HFFc6 (cell line): ENCODE measurements at regions not wholly inside any gene's neighbourhood (a gene's known extent, or its start where the extent isn't known, plus 50 kb on each side); places are given as distances from the start of the nearest gene placed in this dataset.

Experiments used
- DNase-seq: peaks from one replicate; pipeline ENCODE4 v3.0.0-alpha.2; 2018
- H3K27ac Mint-ChIP-seq: 2 replicates; pipeline ENCODE4 v1.8.0; 2020; ENCODE audit warnings: mild to moderate bottlenecking, mixed read lengths
- H3K27me3 Mint-ChIP-seq: 2 replicates; pipeline ENCODE4 v1.8.0; 2021; ENCODE audit warnings: mild to moderate bottlenecking, moderate library complexity, mixed read lengths; ENCODE audit not compliant: insufficient read depth
- H3K36me3 Mint-ChIP-seq: 2 replicates; pipeline ENCODE4 v1.8.0; 2021; ENCODE audit warnings: low read depth, mixed read lengths
- H3K4me1 Mint-ChIP-seq: 2 replicates; pipeline ENCODE4 v1.8.0; 2020; ENCODE audit warnings: low read depth, mixed read lengths
- H3K4me3 Mint-ChIP-seq: 2 replicates; pipeline ENCODE4 v1.8.0; 2020; ENCODE audit warnings: mild to moderate bottlenecking, moderate library complexity, mixed read lengths
- H3K9me3 Mint-ChIP-seq: 2 replicates; pipeline ENCODE4 v1.8.0; 2020; ENCODE audit warnings: mild to moderate bottlenecking, mixed read lengths
- TF ChIP-seq, protein P1 (sequence below): fragments of 200-600 bp; sonication (generic); IDR thresholded peaks from 2 replicates; pipeline ENCODE4 v1.5.0; 2021; ENCODE audit warnings: antibody characterized with exemption, mild to moderate bottlenecking

DNA sequence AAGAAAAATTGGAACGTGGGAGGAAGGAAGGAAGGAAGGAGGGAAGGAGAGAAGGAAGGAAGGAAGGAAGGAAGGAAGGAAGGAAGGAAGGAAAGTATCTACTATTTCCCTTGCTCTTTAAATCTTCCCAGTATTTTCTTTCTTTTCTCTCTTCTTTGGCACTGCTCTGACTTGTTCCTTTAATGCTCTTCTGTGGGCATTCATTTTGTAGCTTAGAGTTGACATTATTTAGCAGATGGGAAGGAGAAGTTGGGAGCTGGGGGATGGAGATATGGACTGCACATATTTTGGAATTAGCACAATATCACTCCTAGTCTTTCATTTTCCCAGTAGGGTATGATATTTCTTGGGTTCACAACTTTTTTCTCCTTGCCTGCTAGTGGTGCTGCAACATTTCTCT is 152.2 kb downstream of the TFAP2B start:
- Mint-ChIP-seq H3K36me3 (no peaks in the 10 kb centered on the region), H3K4me1 (no peaks in the 10 kb centered on the region), H3K27ac (no peak overlapping the region), H3K27me3 (no peaks in the 10 kb centered on the region), H3K9me3 (peaks cover 38% of the 10 kb centered on the region), H3K4me3 (no peak overlapping the region)
- no peak for DNase-seq
- TF ChIP-seq, protein P1, sequence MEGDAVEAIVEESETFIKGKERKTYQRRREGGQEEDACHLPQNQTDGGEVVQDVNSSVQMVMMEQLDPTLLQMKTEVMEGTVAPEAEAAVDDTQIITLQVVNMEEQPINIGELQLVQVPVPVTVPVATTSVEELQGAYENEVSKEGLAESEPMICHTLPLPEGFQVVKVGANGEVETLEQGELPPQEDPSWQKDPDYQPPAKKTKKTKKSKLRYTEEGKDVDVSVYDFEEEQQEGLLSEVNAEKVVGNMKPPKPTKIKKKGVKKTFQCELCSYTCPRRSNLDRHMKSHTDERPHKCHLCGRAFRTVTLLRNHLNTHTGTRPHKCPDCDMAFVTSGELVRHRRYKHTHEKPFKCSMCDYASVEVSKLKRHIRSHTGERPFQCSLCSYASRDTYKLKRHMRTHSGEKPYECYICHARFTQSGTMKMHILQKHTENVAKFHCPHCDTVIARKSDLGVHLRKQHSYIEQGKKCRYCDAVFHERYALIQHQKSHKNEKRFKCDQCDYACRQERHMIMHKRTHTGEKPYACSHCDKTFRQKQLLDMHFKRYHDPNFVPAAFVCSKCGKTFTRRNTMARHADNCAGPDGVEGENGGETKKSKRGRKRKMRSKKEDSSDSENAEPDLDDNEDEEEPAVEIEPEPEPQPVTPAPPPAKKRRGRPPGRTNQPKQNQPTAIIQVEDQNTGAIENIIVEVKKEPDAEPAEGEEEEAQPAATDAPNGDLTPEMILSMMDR = no peak

DNA sequence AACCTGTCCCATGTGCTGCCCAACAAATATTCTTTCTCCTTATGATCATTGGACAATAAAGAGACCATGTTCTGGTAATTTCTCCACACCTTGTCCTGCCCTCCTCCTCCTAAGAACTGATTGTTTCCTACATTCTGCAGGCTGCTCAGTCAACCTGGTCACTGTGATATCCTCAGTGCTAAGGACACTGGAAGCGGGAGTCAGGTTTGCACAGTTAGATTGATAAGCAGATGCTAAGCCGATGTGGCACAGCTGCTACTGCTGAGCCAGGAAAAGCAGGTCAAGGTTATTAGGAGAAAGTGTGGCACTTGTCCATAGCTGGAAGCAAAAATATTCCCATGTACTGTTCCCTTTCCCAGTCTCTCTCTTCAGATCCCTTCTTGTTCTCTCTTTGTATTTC is 154.8 kb downstream of the TFAP2B start:
- Mint-ChIP-seq H3K36me3 (no peaks in the 10 kb centered on the region), H3K4me1 (no peaks in the 10 kb centered on the region), H3K27ac (no peak overlapping the region), H3K4me3 (no peak overlapping the region), H3K27me3 (no peaks in the 10 kb centered on the region), H3K9me3 (peaks cover 44% of the 10 kb centered on the region)
- TF ChIP-seq, protein P1 = no peak
- DNase-seq = no peak

DNA sequence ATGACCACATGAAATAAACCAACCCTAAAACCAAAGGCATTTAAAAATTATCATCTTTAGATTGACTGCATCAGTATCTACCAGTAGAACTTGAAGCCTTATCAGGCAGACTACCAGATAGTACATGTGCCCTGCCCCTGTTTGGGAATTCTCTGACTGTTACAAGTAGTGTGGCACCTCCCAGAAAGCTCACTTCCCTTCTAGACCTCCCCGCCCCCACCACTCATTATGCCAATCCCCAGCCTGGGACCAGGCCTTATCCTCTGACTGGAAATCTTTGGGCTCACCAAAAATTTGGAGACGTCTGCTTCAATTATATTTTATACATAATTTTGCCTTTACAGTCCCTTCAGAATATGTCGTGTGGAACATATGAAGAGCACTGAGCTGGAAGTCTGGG is 155.6 kb downstream of the TFAP2B start:
- H3K9me3 Mint-ChIP-seq = peaks cover 42% of the 10 kb centered on the region
- TF ChIP-seq, protein P1 = no peak
- H3K36me3 Mint-ChIP-seq = no peaks in the 10 kb centered on the region
- H3K27ac Mint-ChIP-seq = no peak overlapping the region
- H3K27me3 Mint-ChIP-seq = no peaks in the 10 kb centered on the region
- DNase-seq = no peak
- no peak overlapping the region for H3K4me3 Mint-ChIP-seq
- H3K4me1 Mint-ChIP-seq = no peaks in the 10 kb centered on the region

DNA sequence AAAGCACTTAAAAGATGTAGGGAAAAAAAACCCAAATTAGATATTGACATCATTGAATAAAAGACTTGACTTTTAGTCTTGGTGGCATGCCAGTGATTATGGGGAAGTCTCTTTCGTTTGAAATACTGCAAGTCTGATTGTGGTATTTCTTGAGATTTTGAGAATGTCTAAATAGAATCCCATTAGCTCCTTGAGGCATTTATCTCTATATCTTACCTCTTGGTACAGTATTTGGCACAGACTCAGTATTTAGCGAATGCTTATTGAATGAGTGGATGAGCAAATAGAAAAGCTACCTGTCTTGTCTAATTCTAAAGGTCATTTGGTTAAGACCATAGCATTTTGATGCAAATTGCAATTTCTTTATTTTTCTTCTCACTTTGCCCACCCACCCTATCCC is 156.5 kb downstream of the TFAP2B start:
- H3K27ac Mint-ChIP-seq = no peak overlapping the region
- H3K4me3 Mint-ChIP-seq = no peak overlapping the region
- no peaks in the 10 kb centered on the region for H3K4me1 Mint-ChIP-seq
- H3K27me3 Mint-ChIP-seq = no peaks in the 10 kb centered on the region
- no peak for DNase-seq
- H3K9me3 Mint-ChIP-seq = peaks cover 42% of the 10 kb centered on the region
- TF ChIP-seq, protein P1 = no peak
- no peaks in the 10 kb centered on the region for H3K36me3 Mint-ChIP-seq

DNA sequence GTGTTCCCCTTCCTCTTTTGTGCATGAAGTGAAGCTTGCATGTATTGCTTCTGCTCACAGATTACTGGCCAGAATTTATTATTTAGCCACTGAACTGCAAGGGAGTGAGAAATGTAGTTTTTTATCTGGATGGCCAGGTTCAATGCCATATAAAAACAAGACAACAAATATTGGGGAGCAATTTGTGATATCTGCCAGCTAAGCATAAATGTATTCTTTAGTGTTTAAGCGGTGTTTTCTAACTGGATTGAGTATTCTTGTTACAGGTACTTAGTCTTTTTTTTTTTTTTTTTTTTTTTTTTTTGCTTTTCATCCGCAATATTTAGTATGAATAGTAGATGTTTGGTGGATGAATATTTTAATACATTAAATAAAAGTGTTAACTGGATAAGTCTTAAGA is 158.2 kb downstream of the TFAP2B start:
- TF ChIP-seq, protein P1 = no peak
- no peak overlapping the region for H3K27ac Mint-ChIP-seq
- no peaks in the 10 kb centered on the region for H3K27me3 Mint-ChIP-seq
- peaks cover 32% of the 10 kb centered on the region for H3K9me3 Mint-ChIP-seq
- H3K4me3 Mint-ChIP-seq = no peak overlapping the region
- H3K36me3 Mint-ChIP-seq = no peaks in the 10 kb centered on the region
- no peaks in the 10 kb centered on the region for H3K4me1 Mint-ChIP-seq
- no peak for DNase-seq

DNA sequence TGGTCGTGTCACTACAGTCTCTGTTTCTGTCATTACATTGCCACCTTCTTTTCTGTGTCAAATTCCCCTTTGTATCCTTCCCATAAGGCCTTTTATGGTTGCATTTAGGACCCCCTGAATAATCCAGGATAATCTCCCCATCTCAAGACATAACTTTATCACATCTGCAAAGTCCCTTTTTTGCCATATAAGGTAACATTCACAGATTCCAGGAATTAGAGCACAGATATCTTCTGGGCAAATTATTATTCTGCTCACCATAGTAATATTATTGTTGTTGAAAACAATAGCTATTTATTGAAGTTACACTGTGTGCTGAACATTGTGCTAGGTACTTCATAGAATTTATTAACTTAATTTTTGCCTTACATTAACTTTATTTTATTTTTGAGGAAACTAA is 159.1 kb downstream of the TFAP2B start:
- H3K36me3 Mint-ChIP-seq = no peaks in the 10 kb centered on the region
- H3K9me3 Mint-ChIP-seq = peaks cover 25% of the 10 kb centered on the region
- H3K27me3 Mint-ChIP-seq = no peaks in the 10 kb centered on the region
- H3K27ac Mint-ChIP-seq = no peak overlapping the region
- no peak for DNase-seq
- no peaks in the 10 kb centered on the region for H3K4me1 Mint-ChIP-seq
- TF ChIP-seq, protein P1 = no peak
- H3K4me3 Mint-ChIP-seq = no peak overlapping the region
